ENCODE measurements at regions not wholly inside any gene's neighbourhood (a gene's known extent, or its start where the extent isn't known, plus 50 kb on each side); places are given as distances from the start of the nearest gene placed in this dataset.

GRCh38 chr10:10903620-10904019 lies 114.1 kb upstream of the CELF2 start:
- Histone ChIP-seq H3K4ac (ENCODE audit: low read depth, low read length) (no peak overlapping the region), H3K23ac (ENCODE audit: low read depth, low read length) (no peak overlapping the region), H2AFZ (replicated peaks; ENCODE audit: low read length, poor library complexity) (no peak overlapping the region), H3K4me2 (ENCODE audit: low read depth, low read length) (no peak overlapping the region), H3K9ac (ENCODE audit: low read depth, low read length) (no peak overlapping the region), H2AK5ac (ENCODE audit: low read depth, low read length) (no peak overlapping the region), H4K20me1 (ENCODE audit: insufficient read depth, low read length) (no peaks in the 10 kb centered on the region), H3K79me1 (ENCODE audit: low read depth in 1 of 2, low read length in 2 of 2) (no peaks in the 10 kb centered on the region), H3K9me3 (ENCODE audit: control insufficient read depth, insufficient read depth, low read length) (0 out of 2 replicates have a peak, but pooled peaks cover 2% of the 10 kb centered on the region), H3K4me1 (ENCODE audit: control insufficient read depth, insufficient read depth, low read length) (no peaks in the 10 kb centered on the region), H4K5ac (ENCODE audit: low read depth, low read length) (no peak overlapping the region), H3K18ac (ENCODE audit: low read depth, low read length) (no peak overlapping the region), H2BK5ac (ENCODE audit: low read depth, low read length, poor library complexity, severe bottlenecking) (no peak overlapping the region), H2BK20ac (ENCODE audit: low read depth, low read length) (no peak overlapping the region), H3K14ac (replicated peaks; ENCODE audit: low read depth, low read length) (no peak overlapping the region), H3K36me3 (ENCODE audit: control insufficient read depth, insufficient read depth, low read length) (no peaks in the 10 kb centered on the region), H4K8ac (ENCODE audit: low read depth in 2 of 2, low read length in 2 of 2) (no peak overlapping the region), H2AK9ac (replicated peaks; ENCODE audit: low read depth, low read length, poor library complexity) (no peak overlapping the region), H3K9me1 (ENCODE audit: insufficient read depth, low read length) (no peaks in the 10 kb centered on the region), H3K27me3 (ENCODE audit: control insufficient read depth, insufficient read depth, low read length) (no peaks in the 10 kb centered on the region), H2BK15ac (ENCODE audit: low read depth, low read length) (no peak overlapping the region), H3K4me3 (ENCODE audit: insufficient read depth, low read depth, low read length) (no peak overlapping the region), H2BK120ac (ENCODE audit: low read depth, low read length) (no peak overlapping the region), H3K56ac (ENCODE audit: extremely low read depth, insufficient read depth, low read length) (no peak overlapping the region), H3K27ac (ENCODE audit: insufficient read depth, low read length) (no peak overlapping the region), H4K91ac (ENCODE audit: insufficient read depth, low read depth, low read length) (no peak overlapping the region)
- TF ChIP-seq NFE2L2 (IDR thresholded peaks at IDR 0.05; ENCODE audit: low read depth, low read length): no peak
- no peak for TF ChIP-seq CEBPB (IDR thresholded peaks at IDR 0.05; ENCODE audit: low read depth, low read length)
- TF ChIP-seq MAFK (IDR thresholded peaks at IDR 0.05; ENCODE audit: low read depth, low read length): no peak
- TF ChIP-seq MAZ (IDR thresholded peaks at IDR 0.05; ENCODE audit: borderline replicate concordance, low read depth, low read length): no peak
- dilution Hi-C loops (cut with HindIII; ENCODE audit: low sequenced_read_pairs, unreplicated experiment) (no loop called here), in situ Hi-C loops (cut with MboI; ENCODE audit: low sequenced_read_pairs) (no loop called here), intact Hi-C loops (cut with micrococcal nuclease) (no loop called here)
- ATAC-seq (ENCODE audit: low read depth) (no peak), DNase-seq (no peak)
- POLR2A ChIA-PET (ENCODE audit: unreplicated experiment): no interaction called here
- CTCF ChIA-PET: no interaction called here
- WGBS, 2 experiments (ENCODE audit: extremely low coverage in 2 of 2, insufficient read length in 1 of 2): no CpG with 5 or more reads among the region's 2 CpGs
- BruUV-seq (replicated peaks): no TSS peak

All from IMR-90 (cell line).